ENCODE measurements at regions not wholly inside any gene's neighbourhood (a gene's known extent, or its start where the extent isn't known, plus 50 kb on each side); places are given as distances from the start of the nearest gene placed in this dataset.

DNA sequence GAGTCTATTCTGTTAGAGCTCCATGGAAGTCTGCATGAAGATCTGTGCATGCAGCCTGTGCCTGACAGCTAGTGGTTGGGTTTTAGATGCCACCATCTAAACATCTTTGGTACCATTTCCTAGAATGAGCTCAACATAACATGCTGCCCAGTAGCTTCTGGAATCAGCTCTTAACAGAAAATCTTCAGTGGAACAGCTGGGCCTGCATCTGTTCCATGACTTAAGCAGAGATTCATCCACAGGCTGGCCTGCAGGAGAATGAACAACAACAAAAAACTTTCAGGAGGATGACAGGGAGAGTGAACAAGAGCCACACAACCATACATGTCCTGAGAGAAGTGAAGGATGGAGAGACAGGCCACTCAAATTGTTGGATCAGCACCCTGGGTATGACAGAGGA lies 316.6 kb downstream of the RDH14 start:
- no peak overlapping the region for H3K4me3 ChIP-seq (ENCODE audit: control insufficient read depth in 1 of 2, extremely low read depth in 1 of 2, low read length in 1 of 2)
- no peaks in the 10 kb centered on the region for H3K9me3 ChIP-seq
- POLR2A ChIA-PET = no interaction called here
- H3K27ac ChIP-seq (ENCODE audit: low read length) = no peak overlapping the region
- CTCF ChIA-PET = no interaction called here
- Mint-ChIP-seq H3K4me3 (no peak overlapping the region), H3K27ac (no peak overlapping the region), H3K27me3 (peaks cover 0 to 11% of the 10 kb centered on the region in 2 donors), H3K36me3 (no peaks in the 10 kb centered on the region), H3K4me1 (no peaks in the 10 kb centered on the region), H3K9me3 (no peaks in the 10 kb centered on the region)
- H3K36me3 ChIP-seq (ENCODE audit: control insufficient read depth in 2 of 2, extremely low read depth in 1 of 2, insufficient read depth in 1 of 2, low read length in 1 of 2) = no peaks in the 10 kb centered on the region
- no peaks in the 10 kb centered on the region for H3K4me1 ChIP-seq (ENCODE audit: control insufficient read depth in 1 of 2, extremely low read depth in 1 of 2, insufficient read depth in 2 of 2, low read length in 2 of 2)
- DNase-seq = no peak
- ATAC-seq (replicated peaks in 1 of 4) = no peak
- peaks cover 0 to 2% of the 10 kb centered on the region in 2 experiments for H3K27me3 ChIP-seq (replicated peaks in 1 of 2; ENCODE audit: control insufficient read depth in 2 of 2, extremely low read depth in 1 of 2, insufficient read depth in 2 of 2, low read length in 1 of 2)

DNA sequence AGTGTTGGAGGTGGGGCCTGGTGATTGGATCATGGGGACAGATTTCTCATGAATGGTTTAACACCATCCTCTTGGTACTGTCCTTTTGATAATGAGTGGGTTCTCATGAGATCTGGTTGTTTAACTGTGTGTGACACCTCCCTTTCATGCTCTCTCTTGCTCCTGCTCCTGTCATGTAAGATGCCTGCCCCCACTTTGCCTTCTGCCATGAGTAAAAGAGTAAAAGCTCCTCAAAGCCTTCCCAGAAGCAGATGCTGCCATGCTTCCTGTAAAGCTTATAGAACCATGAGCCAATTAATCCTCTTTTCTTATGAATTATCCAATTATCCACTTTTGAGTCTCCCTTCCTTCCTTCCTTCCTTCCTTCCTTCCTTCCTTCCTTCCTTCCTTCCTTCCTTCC lies 317.7 kb downstream of the RDH14 start:
- no peak overlapping the region for H3K27ac ChIP-seq (ENCODE audit: low read length)
- Mint-ChIP-seq H3K27me3 (peaks cover 0 to 11% of the 10 kb centered on the region in 2 donors), H3K36me3 (no peaks in the 10 kb centered on the region), H3K9me3 (no peaks in the 10 kb centered on the region), H3K4me3 (no peak overlapping the region), H3K27ac (no peak overlapping the region), H3K4me1 (no peaks in the 10 kb centered on the region)
- ChIA-PET POLR2A (no interaction called here), CTCF (no interaction called here)
- DNase-seq = no peak
- no peak overlapping the region for H3K4me3 ChIP-seq (ENCODE audit: control insufficient read depth in 1 of 2, extremely low read depth in 1 of 2, low read length in 1 of 2)
- no peaks in the 10 kb centered on the region for H3K4me1 ChIP-seq (ENCODE audit: control insufficient read depth in 1 of 2, extremely low read depth in 1 of 2, insufficient read depth in 2 of 2, low read length in 2 of 2)
- no peaks in the 10 kb centered on the region for H3K9me3 ChIP-seq
- H3K36me3 ChIP-seq (ENCODE audit: control insufficient read depth in 2 of 2, extremely low read depth in 1 of 2, insufficient read depth in 1 of 2, low read length in 1 of 2) = no peaks in the 10 kb centered on the region
- H3K27me3 ChIP-seq (replicated peaks in 1 of 2; ENCODE audit: control insufficient read depth in 2 of 2, extremely low read depth in 1 of 2, insufficient read depth in 2 of 2, low read length in 1 of 2) = peaks cover 0 to 2% of the 10 kb centered on the region in 2 experiments
- no peak for ATAC-seq (replicated peaks in 1 of 4)

DNA sequence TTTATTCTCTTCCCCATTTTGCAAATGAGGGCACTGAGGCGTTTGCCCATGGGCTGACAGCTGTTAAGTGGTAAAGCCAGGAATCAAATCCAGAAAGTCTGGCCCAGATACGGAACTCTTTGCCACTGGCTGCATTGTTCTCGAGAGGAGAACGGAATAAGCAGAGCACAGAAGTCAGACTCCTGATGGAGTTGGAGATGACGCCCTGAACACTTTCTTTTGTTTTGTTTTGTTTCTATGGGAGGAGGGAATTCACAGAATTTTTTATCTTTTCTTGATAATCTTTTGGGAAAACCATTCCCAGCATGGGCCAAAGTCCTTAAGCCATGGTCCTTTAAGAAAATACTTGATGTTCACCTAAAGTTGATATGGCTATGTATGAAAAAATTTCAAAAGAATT lies 322.2 kb downstream of the RDH14 start:
- Histone ChIP-seq H3K9me3 (no peaks in the 10 kb centered on the region), H3K27ac (ENCODE audit: low read length) (no peak overlapping the region), H3K4me1 (ENCODE audit: control insufficient read depth in 1 of 2, extremely low read depth in 1 of 2, insufficient read depth in 2 of 2, low read length in 2 of 2) (no peaks in the 10 kb centered on the region), H3K27me3 (replicated peaks in 1 of 2; ENCODE audit: control insufficient read depth in 2 of 2, extremely low read depth in 1 of 2, insufficient read depth in 2 of 2, low read length in 1 of 2) (no peaks in the 10 kb centered on the region), H3K36me3 (ENCODE audit: control insufficient read depth in 2 of 2, extremely low read depth in 1 of 2, insufficient read depth in 1 of 2, low read length in 1 of 2) (no peaks in the 10 kb centered on the region), H3K4me3 (ENCODE audit: control insufficient read depth in 1 of 2, extremely low read depth in 1 of 2, low read length in 1 of 2) (no peak overlapping the region)
- no peaks in the 10 kb centered on the region for H3K9me3 Mint-ChIP-seq
- CTCF ChIA-PET = no interaction called here
- WGBS (ENCODE audit: insufficient coverage) = 86% methylated on average over 3 of the region's 5 CpGs
- no peaks in the 10 kb centered on the region for H3K36me3 Mint-ChIP-seq
- peaks cover 0 to 12% of the 10 kb centered on the region in 2 donors for H3K27me3 Mint-ChIP-seq
- H3K4me1 Mint-ChIP-seq = no peaks in the 10 kb centered on the region
- ATAC-seq (replicated peaks in 1 of 4) (no peak), DNase-seq (no peak)
- POLR2A ChIA-PET = no interaction called here
- H3K27ac Mint-ChIP-seq = no peak overlapping the region
- H3K4me3 Mint-ChIP-seq = no peak overlapping the region

DNA sequence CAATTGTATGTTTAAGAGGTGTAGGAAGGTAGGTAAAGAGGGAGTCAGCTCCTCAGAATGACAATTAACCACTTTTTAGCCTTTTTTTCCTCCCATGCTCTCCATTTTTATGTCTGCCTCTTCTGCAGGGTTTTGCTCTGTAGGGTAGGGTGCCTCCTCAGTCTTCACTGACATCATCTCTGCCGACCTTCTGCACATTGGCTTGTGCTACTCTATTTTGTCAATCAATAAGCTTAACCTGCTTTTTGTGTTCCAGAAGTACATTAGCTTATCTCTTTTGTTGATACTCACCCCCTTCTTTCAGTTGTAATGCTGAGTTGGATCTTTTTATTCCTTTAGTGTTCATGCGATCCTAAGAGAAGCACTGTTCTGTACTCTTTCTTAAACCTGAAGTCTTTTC lies 323.2 kb downstream of the RDH14 start:
- H3K9me3 Mint-ChIP-seq = no peaks in the 10 kb centered on the region
- no peak overlapping the region for H3K27ac Mint-ChIP-seq
- no peak overlapping the region for H3K4me3 ChIP-seq (ENCODE audit: control insufficient read depth in 1 of 2, extremely low read depth in 1 of 2, low read length in 1 of 2)
- peaks cover 0 to 12% of the 10 kb centered on the region in 2 donors for H3K27me3 Mint-ChIP-seq
- ChIA-PET POLR2A (no interaction called here), CTCF (no interaction called here)
- no peaks in the 10 kb centered on the region for H3K36me3 Mint-ChIP-seq
- H3K9me3 ChIP-seq = no peaks in the 10 kb centered on the region
- H3K27ac ChIP-seq (ENCODE audit: low read length) = no peak overlapping the region
- no peaks in the 10 kb centered on the region for H3K4me1 Mint-ChIP-seq
- no peaks in the 10 kb centered on the region for H3K4me1 ChIP-seq (ENCODE audit: control insufficient read depth in 1 of 2, extremely low read depth in 1 of 2, insufficient read depth in 2 of 2, low read length in 2 of 2)
- H3K36me3 ChIP-seq (ENCODE audit: control insufficient read depth in 2 of 2, extremely low read depth in 1 of 2, insufficient read depth in 1 of 2, low read length in 1 of 2) = no peaks in the 10 kb centered on the region
- no peaks in the 10 kb centered on the region for H3K27me3 ChIP-seq (replicated peaks in 1 of 2; ENCODE audit: control insufficient read depth in 2 of 2, extremely low read depth in 1 of 2, insufficient read depth in 2 of 2, low read length in 1 of 2)
- WGBS (ENCODE audit: insufficient coverage) = no CpG with 5 or more reads among the region's 2 CpGs
- DNase-seq (no peak), ATAC-seq (replicated peaks in 1 of 4) (no peak)
- H3K4me3 Mint-ChIP-seq = no peak overlapping the region

DNA sequence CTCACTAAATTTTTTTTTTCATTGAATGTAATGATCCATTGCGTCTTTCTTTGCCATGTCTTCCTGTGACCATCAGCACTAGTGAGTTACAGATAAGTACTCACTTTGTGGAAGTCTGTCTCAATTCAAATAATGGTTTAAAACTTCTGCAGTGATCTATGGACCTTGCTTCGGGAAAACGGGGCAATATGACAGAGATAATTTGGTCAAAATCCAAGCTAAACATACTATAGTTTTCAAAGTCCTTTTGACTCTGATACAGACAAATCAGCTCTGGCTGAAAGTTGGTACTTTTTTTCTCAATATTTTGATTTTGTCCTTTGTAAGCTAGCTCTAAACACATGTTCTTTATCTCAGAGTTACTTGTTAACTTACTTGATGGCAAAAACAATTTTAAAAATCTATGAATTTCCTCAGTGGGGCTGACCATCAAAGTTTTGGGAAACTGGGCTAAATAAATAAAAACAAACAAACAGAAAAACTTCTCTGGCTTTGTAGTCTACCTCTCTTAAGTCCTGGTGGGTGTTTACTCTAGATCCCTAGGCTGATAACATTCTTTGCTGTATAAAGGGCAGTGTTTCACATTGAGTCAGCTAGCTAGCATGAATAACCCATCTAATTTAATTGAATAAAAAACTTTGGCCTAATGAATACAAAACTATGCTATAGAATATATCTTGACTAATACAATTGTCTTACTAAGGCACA lies 327.6 kb downstream of the RDH14 start:
- Histone ChIP-seq H3K36me3 (ENCODE audit: control insufficient read depth in 2 of 2, extremely low read depth in 1 of 2, insufficient read depth in 1 of 2, low read length in 1 of 2) (no peaks in the 10 kb centered on the region), H3K4me1 (ENCODE audit: control insufficient read depth in 1 of 2, extremely low read depth in 1 of 2, insufficient read depth in 2 of 2, low read length in 2 of 2) (no peaks in the 10 kb centered on the region), H3K9me3 (no peaks in the 10 kb centered on the region), H3K27ac (ENCODE audit: low read length) (no peak overlapping the region), H3K4me3 (ENCODE audit: control insufficient read depth in 1 of 2, extremely low read depth in 1 of 2, low read length in 1 of 2) (no peak overlapping the region), H3K27me3 (replicated peaks in 1 of 2; ENCODE audit: control insufficient read depth in 2 of 2, extremely low read depth in 1 of 2, insufficient read depth in 2 of 2, low read length in 1 of 2) (no peaks in the 10 kb centered on the region)
- POLR2A ChIA-PET = no interaction called here
- H3K27me3 Mint-ChIP-seq = peaks cover 2 to 12% of the 10 kb centered on the region in 2 donors
- H3K4me3 Mint-ChIP-seq = no peak overlapping the region
- CTCF ChIA-PET = no interaction called here
- H3K4me1 Mint-ChIP-seq = no peaks in the 10 kb centered on the region
- no CpG with 5 or more reads among the region's 3 CpGs for WGBS (ENCODE audit: insufficient coverage)
- no peaks in the 10 kb centered on the region for H3K36me3 Mint-ChIP-seq
- ATAC-seq (replicated peaks in 1 of 4) (no peak), DNase-seq (no peak)
- no peaks in the 10 kb centered on the region for H3K9me3 Mint-ChIP-seq
- H3K27ac Mint-ChIP-seq = no peak overlapping the region

DNA sequence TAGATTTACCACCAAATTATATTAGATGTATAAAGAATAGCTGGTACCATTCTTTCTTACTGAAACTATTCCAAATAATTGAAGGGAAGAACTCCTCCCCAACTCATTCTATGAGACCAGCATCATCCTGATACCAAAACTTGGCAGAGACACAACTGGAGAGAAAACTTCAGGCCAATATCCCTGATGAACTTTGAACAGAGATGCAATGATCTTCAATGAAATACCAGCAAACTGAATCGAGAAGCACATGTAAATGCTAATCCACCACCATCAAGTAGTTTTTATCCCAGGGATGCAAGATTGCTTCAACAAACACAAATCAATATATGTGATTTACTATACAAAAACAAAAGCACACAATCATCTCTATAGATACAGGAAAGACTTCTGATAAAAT lies 329.8 kb downstream of the RDH14 start:
- Mint-ChIP-seq H3K4me1 (no peaks in the 10 kb centered on the region), H3K27ac (no peak overlapping the region), H3K9me3 (peaks cover 0 to 7% (median 6%) of the 10 kb centered on the region in 3 donors), H3K27me3 (peaks cover 2 to 8% of the 10 kb centered on the region in 2 donors), H3K4me3 (no peak overlapping the region), H3K36me3 (no peaks in the 10 kb centered on the region)
- Histone ChIP-seq H3K27ac (ENCODE audit: low read length) (no peak overlapping the region), H3K27me3 (replicated peaks in 1 of 2; ENCODE audit: control insufficient read depth in 2 of 2, extremely low read depth in 1 of 2, insufficient read depth in 2 of 2, low read length in 1 of 2) (no peaks in the 10 kb centered on the region), H3K9me3 (no peaks in the 10 kb centered on the region), H3K36me3 (ENCODE audit: control insufficient read depth in 2 of 2, extremely low read depth in 1 of 2, insufficient read depth in 1 of 2, low read length in 1 of 2) (no peaks in the 10 kb centered on the region), H3K4me3 (ENCODE audit: control insufficient read depth in 1 of 2, extremely low read depth in 1 of 2, low read length in 1 of 2) (no peak overlapping the region), H3K4me1 (ENCODE audit: control insufficient read depth in 1 of 2, extremely low read depth in 1 of 2, insufficient read depth in 2 of 2, low read length in 2 of 2) (no peaks in the 10 kb centered on the region)
- POLR2A ChIA-PET = no interaction called here
- ATAC-seq (replicated peaks in 1 of 4) (no peak), DNase-seq (no peak)
- WGBS (ENCODE audit: insufficient coverage) = no CpG with 5 or more reads among the region's 1 CpG
- CTCF ChIA-PET = no interaction called here

DNA sequence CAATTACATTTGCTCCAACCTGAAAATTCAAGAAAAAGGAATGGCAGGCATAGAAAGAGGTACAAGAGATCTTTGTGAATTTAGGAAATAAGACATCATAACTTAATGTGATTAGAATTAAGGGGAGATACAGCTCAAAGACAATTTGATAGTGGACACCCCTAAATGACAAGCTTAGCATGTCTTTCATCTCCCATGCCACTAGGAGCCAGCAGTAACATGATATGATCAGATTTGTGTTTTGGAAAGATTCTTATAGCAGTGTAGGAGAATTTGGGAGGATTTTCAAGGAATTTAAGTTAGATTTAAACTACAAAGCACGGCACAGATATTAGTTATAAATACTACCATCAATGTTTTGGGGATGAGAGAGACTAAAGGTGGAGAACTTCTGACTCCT lies 340.8 kb downstream of the RDH14 start:
- H3K4me3 ChIP-seq (ENCODE audit: control insufficient read depth in 1 of 2, extremely low read depth in 1 of 2, low read length in 1 of 2) = no peak overlapping the region
- no peaks in the 10 kb centered on the region for H3K9me3 ChIP-seq
- H3K27ac ChIP-seq (ENCODE audit: low read length) = no peak overlapping the region
- H3K9me3 Mint-ChIP-seq = no peaks in the 10 kb centered on the region
- H3K27me3 ChIP-seq (replicated peaks in 1 of 2; ENCODE audit: control insufficient read depth in 2 of 2, extremely low read depth in 1 of 2, insufficient read depth in 2 of 2, low read length in 1 of 2) = no peaks in the 10 kb centered on the region
- H3K36me3 Mint-ChIP-seq = no peaks in the 10 kb centered on the region
- ChIA-PET POLR2A (no interaction called here), CTCF (no interaction called here)
- no peak overlapping the region for H3K27ac Mint-ChIP-seq
- WGBS (ENCODE audit: insufficient coverage) = no CpG with 5 or more reads among the region's 1 CpG
- ATAC-seq (replicated peaks in 1 of 4) = no peak
- H3K36me3 ChIP-seq (ENCODE audit: control insufficient read depth in 2 of 2, extremely low read depth in 1 of 2, insufficient read depth in 1 of 2, low read length in 1 of 2) = no peaks in the 10 kb centered on the region
- H3K27me3 Mint-ChIP-seq = peaks cover 1 to 3% of the 10 kb centered on the region in 2 donors
- no peaks in the 10 kb centered on the region for H3K4me1 ChIP-seq (ENCODE audit: control insufficient read depth in 1 of 2, extremely low read depth in 1 of 2, insufficient read depth in 2 of 2, low read length in 2 of 2)
- DNase-seq = no peak
- no peak overlapping the region for H3K4me3 Mint-ChIP-seq
- no peaks in the 10 kb centered on the region for H3K4me1 Mint-ChIP-seq
